Middle frontal gyrus (tissue), 1 donor: ENCODE measurements at regions not wholly inside any gene's neighbourhood (a gene's known extent, or its start where the extent isn't known, plus 50 kb on each side); places are given as distances from the start of the nearest gene placed in this dataset.
"Not testable (repeated sequence)": the region's sequence is repeated elsewhere in the genome, so short reads cannot be mapped to it uniquely, and the experiment has no call there.

ENCODE experiments used
- DNase-seq: peaks from one replicate; pipeline ENCODE4 v3.0.0-alpha.2; 2015; ENCODE audit warnings: low spot score; ENCODE audit errors: extremely low spot score

DNA sequence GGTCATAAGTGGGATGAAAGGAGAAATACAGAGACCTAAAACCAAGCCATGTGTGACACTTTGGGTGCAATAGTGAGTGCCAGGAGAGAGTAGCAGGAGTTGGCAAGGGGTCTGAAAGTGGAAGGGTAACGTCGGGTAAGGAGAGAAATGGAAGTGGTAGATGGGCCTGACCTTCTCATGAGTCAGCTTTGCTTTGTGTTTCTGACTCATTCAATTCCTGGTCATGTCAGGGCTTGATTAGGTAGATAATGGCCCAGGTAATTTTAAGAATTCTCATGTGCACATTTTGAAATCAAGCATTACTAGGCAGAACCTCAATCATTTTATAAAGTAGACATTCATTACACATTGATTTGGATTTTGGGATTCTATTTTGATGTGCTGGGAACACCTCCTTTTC, 262.5 kb downstream of the SOX2 start:
- no peak for DNase-seq

DNA sequence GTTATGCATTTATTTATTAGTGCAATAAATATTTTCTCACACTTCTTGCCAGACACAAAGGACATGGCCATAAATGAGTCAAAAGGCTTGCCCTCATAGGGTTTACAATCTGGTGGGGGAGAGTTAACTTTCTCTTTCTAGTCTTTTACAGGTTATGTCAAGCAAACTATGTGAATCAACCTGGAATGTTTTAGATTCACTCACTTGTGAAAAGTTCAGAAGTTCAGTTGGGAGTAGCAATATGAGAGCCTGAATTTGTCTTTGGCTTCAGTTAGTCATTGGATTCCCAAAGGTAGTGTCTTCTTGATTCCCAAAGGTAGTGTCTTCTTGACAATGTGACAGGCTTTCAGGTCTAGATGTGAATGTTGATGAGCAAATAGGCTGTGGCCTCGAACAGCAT, 264.8 kb downstream of the SOX2 start:
- DNase-seq = no peak

DNA sequence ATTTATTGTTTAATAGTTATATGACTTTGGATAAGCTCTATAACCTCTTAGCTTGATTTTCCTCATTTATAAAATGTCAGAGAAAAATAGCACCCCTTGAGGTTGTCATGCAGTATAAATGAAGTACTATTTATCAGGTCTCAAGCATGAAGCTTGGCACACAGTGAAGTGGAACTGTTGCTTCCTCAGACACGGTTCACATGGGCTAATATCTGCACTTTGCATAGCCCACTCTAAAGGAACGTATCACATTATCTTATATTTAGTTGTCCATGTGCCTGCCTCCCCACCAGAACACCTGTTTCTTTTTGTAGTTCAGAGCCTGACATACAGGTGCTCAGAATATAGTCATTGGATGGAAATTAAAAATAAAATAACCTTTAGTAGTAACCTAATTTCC, 273.7 kb downstream of the SOX2 start:
- DNase-seq = no peak

DNA sequence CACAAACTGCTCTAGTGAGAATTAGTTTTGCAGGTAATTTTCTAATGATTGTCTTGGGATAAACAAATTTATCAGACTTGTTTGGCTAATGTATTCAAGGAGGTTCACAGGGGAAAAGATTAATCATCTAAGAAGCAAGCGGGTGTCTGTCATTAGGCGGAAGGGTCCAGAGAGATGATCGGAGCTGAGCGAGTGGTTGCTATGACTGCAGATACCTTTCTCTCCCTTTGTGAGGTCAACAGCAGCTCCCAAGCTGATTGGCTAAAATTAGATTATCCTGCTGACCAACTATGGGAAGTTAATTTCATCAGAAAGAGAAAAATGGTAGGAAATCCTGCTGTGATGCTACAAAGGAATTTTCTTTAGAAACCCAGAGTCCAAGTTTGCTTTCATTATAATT, 276.0 kb downstream of the SOX2 start:
- no peak for DNase-seq

DNA sequence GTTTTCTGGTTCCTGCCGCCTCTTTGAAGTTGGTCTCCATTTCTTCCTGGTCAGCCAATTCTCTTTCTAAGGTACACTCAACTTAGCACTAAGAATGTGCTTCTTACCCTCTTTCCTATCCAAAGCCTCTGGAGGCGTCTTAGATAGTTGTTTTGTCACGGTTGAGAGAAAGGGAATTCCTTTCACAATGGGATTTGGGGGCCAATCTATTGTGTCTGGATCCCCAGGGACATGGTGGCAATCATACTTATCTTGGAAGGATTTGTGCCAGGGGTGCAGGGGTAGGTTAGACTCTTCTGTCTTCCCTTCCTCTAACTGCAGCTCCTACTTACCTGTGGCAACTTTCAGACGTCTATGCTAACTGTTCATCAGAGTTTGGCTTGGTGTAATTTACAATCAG, 287.1 kb downstream of the SOX2 start:
- no peak for DNase-seq

DNA sequence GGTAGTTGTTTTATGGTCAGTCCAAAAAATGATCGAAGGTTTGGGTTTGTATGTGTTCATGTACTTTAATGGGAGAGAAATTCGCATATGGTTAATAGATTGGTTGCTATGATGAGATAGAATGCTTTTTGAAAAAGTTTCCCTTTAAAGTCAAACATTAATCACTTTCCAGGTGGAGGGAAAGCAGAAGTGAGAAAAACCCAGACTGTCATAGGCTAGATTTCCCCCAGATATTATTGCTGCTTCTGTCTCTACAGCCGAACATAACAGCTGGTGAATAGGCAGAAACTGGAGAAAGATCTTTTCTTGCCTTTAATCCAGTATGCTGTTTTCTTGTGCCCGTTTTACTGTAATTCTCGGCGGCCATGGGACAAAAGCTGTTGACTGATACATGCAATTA, 287.6 kb downstream of the SOX2 start:
- DNase-seq = no peak

DNA sequence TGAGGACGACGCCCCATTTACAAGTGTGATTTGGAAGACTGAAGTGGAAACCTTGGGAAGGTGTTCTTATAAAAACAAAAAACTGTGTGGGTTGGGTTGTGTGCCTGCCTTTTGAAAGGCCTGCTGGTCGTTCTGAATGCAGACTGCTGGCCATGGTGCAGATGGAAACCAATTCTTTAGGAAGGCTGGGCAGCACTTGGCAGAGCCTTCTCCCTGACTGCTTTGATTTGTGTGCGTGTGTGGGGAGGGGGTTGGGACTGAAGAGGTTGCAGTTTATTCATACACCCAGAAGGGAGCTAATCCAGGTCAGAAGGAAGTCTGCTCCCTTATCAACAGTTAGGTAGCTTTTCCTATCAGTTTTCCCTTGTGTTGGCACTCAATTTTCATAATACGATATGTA, 288.7 kb downstream of the SOX2 start:
- no peak for DNase-seq

DNA sequence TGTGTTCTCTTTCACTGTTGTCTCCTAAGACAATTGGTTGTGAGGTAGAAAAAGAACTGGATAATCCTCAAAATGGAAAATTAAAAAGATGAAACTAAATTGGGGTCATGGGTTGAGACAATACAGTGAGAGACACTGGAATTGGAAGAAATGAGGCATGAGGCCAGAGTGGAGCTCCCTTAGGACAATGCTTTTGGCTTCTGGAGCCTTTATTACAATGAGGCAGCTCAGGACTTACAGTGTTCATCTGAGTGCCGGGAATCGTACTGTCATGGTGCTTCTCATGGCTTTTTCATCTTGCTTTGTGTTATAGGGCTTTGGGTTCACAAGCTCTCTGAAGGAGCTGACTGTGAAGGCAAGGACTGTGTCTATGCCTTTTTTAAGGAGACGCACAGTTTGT, 293.5 kb downstream of the SOX2 start:
- DNase-seq = no peak

DNA sequence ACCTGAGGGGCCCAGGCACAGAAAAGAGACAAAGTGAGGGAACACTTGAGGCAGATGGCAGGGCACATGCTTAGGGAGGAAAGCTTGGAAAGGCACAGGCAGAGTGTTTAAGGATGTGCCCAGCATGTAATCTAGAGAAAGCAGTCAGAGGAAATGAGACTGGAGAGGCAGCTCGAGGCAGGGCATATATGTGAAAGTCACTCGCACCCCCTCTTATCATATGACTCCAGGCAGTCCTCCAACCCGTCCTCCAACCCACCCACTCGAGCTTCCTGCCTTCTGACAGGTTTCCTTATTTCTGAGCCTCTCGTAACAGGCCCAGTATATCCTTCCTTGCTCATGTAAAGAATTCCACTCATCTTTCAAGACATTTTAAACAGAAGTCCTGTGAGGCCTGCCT, 294.0 kb downstream of the SOX2 start:
- no peak for DNase-seq

DNA sequence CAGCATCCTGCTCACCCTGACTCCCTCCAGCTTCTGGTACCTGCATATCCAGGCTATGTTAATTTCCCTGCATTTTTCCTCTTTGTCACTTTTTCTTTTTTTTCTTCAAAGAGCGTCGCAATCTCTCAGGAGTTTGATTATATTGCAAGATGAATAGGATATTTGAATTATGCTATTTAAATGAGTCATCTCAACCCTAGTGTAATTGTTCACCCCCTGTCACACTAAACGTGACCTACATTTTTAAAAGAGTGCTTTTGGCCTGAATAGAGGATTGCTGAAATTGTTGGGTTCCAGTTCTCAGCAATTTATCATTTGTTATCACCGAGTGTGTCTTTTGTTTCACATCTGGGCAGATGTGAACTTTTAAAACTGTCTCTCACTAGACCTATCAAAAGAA, 294.7 kb downstream of the SOX2 start:
- DNase-seq = no peak

DNA sequence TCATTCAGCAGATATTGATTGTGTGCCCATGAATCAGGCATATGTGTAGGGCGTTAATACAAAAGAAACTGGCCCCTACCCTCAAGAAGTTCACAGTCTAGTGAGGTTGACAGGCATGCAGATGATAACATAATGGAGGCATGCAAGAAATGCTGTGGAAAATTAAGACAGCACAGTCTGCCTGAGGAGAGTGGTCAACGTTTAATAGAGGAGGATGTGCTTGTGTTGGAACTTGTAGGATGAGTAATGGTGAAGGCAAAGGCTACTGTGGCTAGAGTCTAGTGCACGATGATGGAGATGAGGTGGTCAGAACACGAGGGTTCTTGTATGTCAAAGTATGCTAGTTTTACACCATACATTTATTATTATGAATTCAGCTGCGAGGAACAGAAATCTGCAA, 295.7 kb downstream of the SOX2 start:
- no peak for DNase-seq

DNA sequence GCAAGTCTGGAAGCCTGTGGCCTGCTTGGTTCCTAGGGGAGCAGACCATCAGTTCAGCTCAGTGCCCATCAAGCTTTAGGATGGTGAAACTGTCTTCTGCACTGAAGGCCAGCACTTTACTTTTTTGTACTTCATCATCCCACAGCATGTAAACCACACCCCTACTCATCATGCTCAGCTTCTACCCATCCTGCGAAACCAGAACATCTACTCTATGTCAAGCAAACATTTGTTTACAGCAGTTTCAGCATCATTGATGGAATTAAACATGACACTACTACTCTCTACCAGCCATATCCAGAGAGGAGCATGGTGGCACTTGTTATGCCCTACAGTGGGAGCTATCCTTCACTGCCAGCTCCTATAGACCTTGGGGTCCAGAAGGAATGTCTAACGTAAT, 306.6 kb downstream of the SOX2 start:
- no peak for DNase-seq

DNA sequence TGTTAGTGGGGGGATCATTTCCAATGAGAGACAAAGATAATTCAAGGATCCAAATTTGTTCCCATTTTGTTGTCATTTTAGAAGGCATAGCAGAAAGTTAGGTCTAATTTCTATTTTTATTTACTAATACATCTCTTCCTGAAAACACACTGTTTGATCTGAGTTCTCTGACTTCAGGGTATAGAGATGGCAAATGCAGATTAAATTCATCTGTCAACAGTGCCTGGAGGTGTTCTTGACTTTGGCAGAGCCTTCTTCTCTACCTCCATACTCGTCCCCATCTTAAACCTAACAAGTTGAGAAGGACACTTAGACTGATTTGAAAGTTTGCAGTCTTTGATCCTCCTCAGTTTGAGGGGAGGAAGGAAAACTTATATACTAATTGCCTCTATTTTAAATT, 308.2 kb downstream of the SOX2 start:
- DNase-seq = no peak

DNA sequence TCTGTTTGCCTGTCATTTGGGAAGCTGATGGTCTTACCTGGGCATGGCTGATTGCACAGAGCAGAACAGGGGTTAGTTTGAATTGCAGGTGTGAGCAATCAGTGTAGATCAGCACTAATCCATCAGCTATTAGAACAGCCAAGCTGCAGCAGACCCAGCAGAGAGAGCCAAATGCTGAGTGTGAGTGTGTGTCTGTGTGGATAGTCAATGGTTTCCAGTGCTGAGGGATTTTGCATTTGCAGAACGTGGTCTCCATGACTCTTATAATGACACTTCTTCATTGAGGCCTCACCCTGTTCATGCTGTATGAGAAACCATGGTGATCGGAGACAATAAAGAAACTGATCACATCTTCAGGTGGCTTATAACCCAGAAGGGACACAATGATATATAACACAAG, 312.1 kb downstream of the SOX2 start:
- DNase-seq = no peak

DNA sequence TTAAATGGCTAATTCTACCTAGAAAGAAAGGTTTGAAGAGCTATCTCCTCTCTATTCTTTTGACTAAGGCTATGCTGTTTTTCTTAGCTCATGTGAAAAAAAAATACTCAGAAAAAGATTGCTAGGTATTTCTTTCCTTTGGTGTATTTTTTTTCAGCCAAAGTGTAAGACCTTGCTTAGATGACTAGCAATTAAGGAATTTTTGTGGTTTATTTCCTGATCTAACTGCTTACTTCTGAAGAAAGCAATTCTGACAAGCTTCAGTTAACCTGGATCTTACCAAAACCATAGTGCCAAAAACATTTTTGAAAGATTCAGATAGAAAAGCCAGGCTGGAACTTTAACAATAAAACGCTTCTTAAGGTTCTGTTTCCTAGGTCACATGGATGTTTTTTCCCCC, 315.6 kb downstream of the SOX2 start:
- DNase-seq = no peak

DNA sequence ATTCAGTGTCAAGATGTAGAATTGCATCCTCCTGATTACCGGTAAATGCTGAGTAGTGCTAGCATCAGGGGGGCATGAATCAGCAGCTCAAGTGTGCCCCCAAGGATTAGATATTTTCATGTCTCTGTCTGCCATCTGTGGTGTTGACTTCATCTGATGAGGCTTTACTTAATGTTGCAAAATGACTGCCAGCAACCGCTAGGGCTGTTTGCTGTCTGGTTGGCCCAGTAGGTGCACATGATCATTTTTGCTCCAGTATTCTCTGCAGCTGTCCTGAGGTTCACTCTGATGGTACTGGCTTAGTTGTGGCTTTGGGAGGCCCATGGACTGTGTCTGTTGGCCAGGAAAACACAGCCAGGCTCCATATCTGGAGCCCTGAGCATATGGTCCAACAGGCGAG, 316.4 kb downstream of the SOX2 start:
- no peak for DNase-seq

DNA sequence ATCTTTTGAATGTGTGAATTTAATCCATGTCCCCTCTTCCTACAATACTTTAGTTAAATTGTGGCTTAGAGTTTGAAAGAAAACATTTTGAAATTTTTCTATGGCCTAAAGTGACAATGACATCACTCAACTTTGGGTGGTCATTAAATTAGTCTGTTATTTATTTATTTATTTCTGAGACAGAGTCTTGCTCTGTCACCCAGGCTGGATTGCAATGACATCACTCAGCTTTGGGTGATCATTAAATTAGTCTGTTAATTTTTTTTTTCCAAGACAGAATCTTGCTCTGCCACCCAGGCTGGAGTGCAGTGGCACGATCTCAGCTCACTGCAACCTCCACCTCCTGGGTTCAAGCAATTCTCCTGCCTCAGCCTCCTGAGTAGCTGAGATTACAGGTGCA, 322.5 kb downstream of the SOX2 start:
- DNase-seq = not testable (repeated sequence)

DNA sequence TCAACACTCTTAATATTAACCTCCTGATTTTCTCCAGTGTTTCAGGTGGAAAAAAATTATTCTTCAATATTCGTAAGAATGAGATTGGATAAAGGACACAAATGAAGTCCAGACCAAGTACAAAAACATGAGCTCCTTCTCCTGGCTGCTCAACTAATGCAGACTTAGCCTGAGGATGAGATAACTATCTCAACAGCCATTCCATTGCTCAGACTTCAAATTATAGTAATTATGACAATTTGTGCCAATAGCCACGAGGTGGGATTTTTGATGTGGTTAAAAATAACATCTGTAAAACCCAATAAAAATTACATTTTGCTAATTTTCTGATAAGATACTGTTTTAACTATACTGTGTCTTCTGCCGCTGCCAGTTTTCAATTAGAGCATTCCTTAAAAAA, 323.6 kb downstream of the SOX2 start:
- DNase-seq = no peak

DNA sequence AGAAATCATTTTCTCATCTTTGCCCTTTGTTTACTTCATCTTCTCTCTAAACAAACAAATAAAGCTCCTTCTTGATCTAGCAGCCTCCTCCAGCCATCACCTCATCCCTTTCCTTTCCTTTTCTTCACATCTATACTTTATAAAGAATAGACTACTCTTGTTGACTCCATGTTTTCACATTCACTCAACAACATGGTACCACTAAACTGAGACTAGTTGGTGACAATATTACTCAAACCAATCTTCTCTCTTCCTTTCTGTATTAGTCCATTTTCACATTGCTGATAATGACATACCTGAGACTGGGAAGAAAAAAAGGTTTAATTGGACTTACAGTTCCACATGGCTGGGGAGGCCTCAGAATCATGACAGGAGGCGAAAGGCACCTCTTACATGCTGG, 324.7 kb downstream of the SOX2 start:
- no peak for DNase-seq

DNA sequence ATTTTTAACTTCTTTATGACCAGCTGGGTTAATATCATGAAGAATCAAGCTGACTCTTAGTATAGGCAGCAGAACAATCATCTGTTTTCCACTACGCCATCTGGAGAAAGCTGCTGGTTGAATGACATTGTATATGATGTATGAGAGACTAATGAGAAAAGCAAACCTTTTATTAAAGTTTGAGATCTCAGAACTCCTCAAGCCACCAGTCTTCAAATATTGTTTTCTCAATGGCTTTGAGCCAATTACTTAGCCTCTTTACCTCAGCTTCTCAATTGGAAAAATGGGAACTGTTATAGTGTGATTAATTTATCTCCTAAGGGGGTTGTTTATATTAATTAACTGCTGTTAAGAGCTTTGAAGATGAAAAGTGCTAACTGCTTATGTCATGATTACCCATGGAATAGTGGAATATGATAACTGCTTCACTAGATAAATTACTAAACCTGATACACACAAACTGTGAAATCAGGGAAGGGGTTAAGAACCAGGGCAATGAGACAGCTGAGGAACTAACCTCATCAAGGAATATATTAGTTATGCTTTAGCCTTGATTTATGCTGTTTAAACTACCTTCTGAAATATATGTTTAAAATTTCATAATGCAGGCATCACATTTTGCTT, 330.1 kb downstream of the SOX2 start:
- DNase-seq = no peak

DNA sequence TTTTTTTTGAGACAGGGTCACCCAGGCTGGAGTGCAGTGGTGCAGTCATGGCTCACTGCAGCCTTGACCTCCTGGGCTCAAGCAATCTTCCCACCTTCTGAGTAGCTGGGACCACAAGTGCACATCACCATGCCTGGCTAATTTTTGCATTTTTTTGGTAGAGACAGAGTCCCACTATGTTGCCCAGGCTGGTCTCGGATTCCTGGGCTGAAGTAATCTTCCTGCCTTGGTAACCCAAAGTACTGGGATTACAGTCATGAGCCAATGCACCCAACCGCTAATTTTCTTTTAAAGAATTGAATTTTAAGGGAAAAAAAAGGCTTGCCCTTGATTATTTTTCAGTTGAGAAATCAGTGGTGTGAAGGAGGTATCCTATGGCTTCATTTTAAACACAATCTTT, 334.0 kb downstream of the SOX2 start:
- DNase-seq = no peak

DNA sequence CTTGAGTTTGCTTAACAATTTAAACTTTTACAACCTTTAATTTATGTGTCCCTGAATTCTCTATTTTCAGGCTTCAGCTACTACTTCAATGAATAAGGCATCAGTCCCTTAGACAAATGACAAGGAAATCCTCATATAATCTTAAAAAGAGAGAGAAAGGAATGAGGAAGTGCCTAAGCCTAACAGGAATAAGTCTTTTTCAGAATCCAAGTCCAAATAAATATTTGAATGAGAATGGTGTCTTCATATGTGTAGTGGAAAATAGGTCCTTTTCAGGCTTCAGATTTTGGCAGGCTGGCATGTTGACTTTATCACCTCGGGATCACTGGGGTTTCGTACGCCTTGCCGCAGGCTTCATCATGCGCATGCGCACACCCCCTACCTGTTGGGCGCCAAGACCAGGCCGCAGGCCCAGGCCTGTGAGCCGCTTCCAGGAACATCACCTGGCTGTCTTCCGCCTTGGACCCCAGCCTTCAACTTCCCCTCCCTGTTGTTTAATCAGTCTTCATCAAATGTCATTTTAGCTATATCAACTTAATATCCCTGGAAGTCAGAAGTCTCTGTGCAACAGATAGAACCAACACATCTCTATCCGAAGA, 334.5 kb downstream of the SOX2 start:
- no peak for DNase-seq

DNA sequence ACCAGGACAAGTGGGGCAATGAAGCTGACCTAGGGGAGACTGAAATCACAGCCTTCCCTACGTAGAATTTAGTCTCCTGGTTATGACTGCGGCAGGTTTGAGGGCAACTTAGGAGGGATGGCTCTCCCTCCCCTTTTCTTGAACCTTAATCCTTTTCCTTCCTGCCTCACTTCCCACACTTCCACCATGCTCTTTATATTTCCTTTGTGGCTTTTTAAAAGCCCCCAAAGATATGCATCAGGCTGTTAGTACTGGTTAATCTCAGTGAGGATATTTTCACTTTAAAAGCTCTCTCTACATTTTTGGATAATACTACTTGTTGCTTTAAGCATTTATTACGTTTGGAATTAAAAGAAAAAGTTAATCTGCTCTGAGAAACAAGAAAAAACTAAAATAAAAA, 339.2 kb downstream of the SOX2 start:
- no peak for DNase-seq

DNA sequence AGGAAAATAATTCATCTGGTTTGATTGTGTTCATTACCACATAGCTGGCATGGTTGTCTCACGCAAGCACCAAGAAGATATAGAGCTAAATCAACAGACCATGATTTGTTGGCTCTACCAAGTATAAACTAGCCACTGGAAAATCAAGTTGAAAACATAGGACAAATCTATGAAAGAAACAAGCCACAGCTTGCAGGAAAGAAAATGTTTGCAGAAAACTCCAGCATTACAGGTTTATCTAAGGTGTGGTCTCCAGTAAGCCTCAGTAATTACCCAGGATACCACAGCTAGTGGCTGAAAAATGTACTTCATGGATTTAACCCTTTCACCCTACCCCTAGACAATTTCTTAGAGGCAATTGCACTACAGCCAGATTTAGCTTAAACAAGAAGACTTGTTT, 340.6 kb downstream of the SOX2 start:
- DNase-seq = no peak
